HUES64 (cell line): ENCODE measurements at regions not wholly inside any gene's neighbourhood (a gene's known extent, or its start where the extent isn't known, plus 50 kb on each side); places are given as distances from the start of the nearest gene placed in this dataset.
"Not testable (repeated sequence)": the region's sequence is repeated elsewhere in the genome, so short reads cannot be mapped to it uniquely, and the experiment has no call there.

Source experiments
- H3K27ac ChIP-seq: 2 replicates; pipeline ENCODE4 v1.7.0; 2013; ENCODE audit warnings: low read depth, low read length, inconsistent platforms
- H3K27me3 ChIP-seq: 2 replicates; pipeline ENCODE4 v1.6.1; 2013; ENCODE audit warnings: mild to moderate bottlenecking, low read length; ENCODE audit not compliant: insufficient read depth
- H3K36me3 ChIP-seq: 2 replicates; pipeline ENCODE4 v1.6.1; 2013; ENCODE audit warnings: mild to moderate bottlenecking, low read length; ENCODE audit not compliant: insufficient read depth
- H3K4me1 ChIP-seq: 2 replicates; pipeline ENCODE4 v1.6.1; 2013; ENCODE audit warnings: mild to moderate bottlenecking, low read length, moderate library complexity; ENCODE audit not compliant: insufficient read depth
- H3K4me3 ChIP-seq: 2 replicates; pipeline ENCODE4 v1.5.1; 2013; ENCODE audit warnings: mild to moderate bottlenecking, low read length, moderate library complexity
- H3K9ac ChIP-seq: 2 replicates; pipeline ENCODE4 v1.6.1; 2013; ENCODE audit warnings: mild to moderate bottlenecking, low read depth, low read length
- H3K9me3 ChIP-seq: 2 replicates; pipeline ENCODE4 v1.6.1; 2013; ENCODE audit warnings: low read depth, low read length; ENCODE audit not compliant: insufficient read depth
- WGBS: fragments of 150-250, 120-280 bp; methylation state at CpG from one replicate; pipeline ENCODE4 v1.1.7; 2013; ENCODE audit warnings: missing lambda C conversion rate; 5-methylcytosine and 5-hydroxymethylcytosine counted together

- no peaks in the 10 kb centered on the region for H3K9me3 ChIP-seq
- no peak overlapping the region for H3K4me3 ChIP-seq
- no peak overlapping the region for H3K9ac ChIP-seq
- no peaks in the 10 kb centered on the region for H3K27me3 ChIP-seq
- H3K27ac ChIP-seq: no peak overlapping the region
- H3K4me1 ChIP-seq: no peaks in the 10 kb centered on the region
- H3K36me3 ChIP-seq: no peaks in the 10 kb centered on the region
These were observed 102.3 kb downstream of the ZFY start for GRCh38 chrY:3037471-3037870.

GRCh38 chrY:3040415-3040814 is 105.2 kb downstream of the ZFY start:
- H3K27ac ChIP-seq: no peak overlapping the region
- H3K9me3 ChIP-seq: no peaks in the 10 kb centered on the region
- H3K36me3 ChIP-seq: no peaks in the 10 kb centered on the region
- H3K9ac ChIP-seq: no peak overlapping the region
- no peak overlapping the region for H3K4me3 ChIP-seq
- 89% methylated on average over 3 of the region's 3 CpGs for WGBS
- H3K27me3 ChIP-seq: no peaks in the 10 kb centered on the region
- no peaks in the 10 kb centered on the region for H3K4me1 ChIP-seq

GRCh38 chrY:3041985-3042384 is 106.8 kb downstream of the ZFY start:
- Histone ChIP-seq H3K9ac (no peak overlapping the region), H3K27ac (no peak overlapping the region)

GRCh38 chrY:3042901-3043300 is 107.7 kb downstream of the ZFY start:
- Histone ChIP-seq H3K9me3 (no peaks in the 10 kb centered on the region), H3K36me3 (no peaks in the 10 kb centered on the region), H3K27me3 (no peaks in the 10 kb centered on the region), H3K4me1 (no peaks in the 10 kb centered on the region), H3K4me3 (no peak overlapping the region), H3K27ac (no peak overlapping the region), H3K9ac (no peak overlapping the region)
- 94% methylated on average over 5 of the region's 5 CpGs for WGBS

More at GRCh38 chrY:3041985-3042384, 106.8 kb downstream of the ZFY start:
- no peaks in the 10 kb centered on the region for H3K36me3 ChIP-seq
- no peaks in the 10 kb centered on the region for H3K27me3 ChIP-seq
- H3K4me1 ChIP-seq: no peaks in the 10 kb centered on the region
- no peaks in the 10 kb centered on the region for H3K9me3 ChIP-seq
- no peak overlapping the region for H3K4me3 ChIP-seq

- Histone ChIP-seq H3K27ac (no peak overlapping the region), H3K27me3 (no peaks in the 10 kb centered on the region), H3K9ac (no peak overlapping the region), H3K9me3 (no peaks in the 10 kb centered on the region), H3K4me3 (no peak overlapping the region), H3K4me1 (no peaks in the 10 kb centered on the region), H3K36me3 (no peaks in the 10 kb centered on the region)
- 96% methylated on average over 2 of the region's 2 CpGs for WGBS
These were observed 109.9 kb downstream of the ZFY start for GRCh38 chrY:3045048-3045447.

GRCh38 chrY:3055496-3055895 is 120.3 kb downstream of the ZFY start:
- not testable (repeated sequence) for H3K27ac ChIP-seq, H3K9ac ChIP-seq, H3K9me3 ChIP-seq, H3K27me3 ChIP-seq, H3K36me3 ChIP-seq, H3K4me1 ChIP-seq, H3K4me3 ChIP-seq
- no CpG with 5 or more reads among the region's 1 CpG for WGBS

- H3K27me3 ChIP-seq, H3K4me3 ChIP-seq, H3K9me3 ChIP-seq, H3K27ac ChIP-seq, H3K4me1 ChIP-seq, H3K9ac ChIP-seq, H3K36me3 ChIP-seq: not testable (repeated sequence)
These were observed 123.2 kb downstream of the ZFY start for GRCh38 chrY:3058342-3058741.

- not testable (repeated sequence) for H3K36me3 ChIP-seq, H3K9me3 ChIP-seq, H3K27me3 ChIP-seq, H3K27ac ChIP-seq, H3K4me1 ChIP-seq, H3K4me3 ChIP-seq, H3K9ac ChIP-seq
- WGBS: 85% methylated on average over 1 of the region's 1 CpG
These were observed 125.5 kb downstream of the ZFY start for GRCh38 chrY:3060671-3061070.

- H3K27me3 ChIP-seq, H3K4me1 ChIP-seq, H3K36me3 ChIP-seq, H3K4me3 ChIP-seq, H3K9me3 ChIP-seq, H3K9ac ChIP-seq: not testable (repeated sequence)
- H3K27ac ChIP-seq: peak overlapping the region; percentile 74; the same call in 1 of the 2 replicates
- WGBS: 6% methylated on average over 1 of the region's 2 CpGs
These were observed 153.0 kb downstream of the ZFY start for GRCh38 chrY:3088149-3088548.

GRCh38 chrY:3108674-3109073 is 173.5 kb downstream of the ZFY start:
- not testable (repeated sequence) for H3K9ac ChIP-seq, H3K27me3 ChIP-seq, H3K9me3 ChIP-seq, H3K4me1 ChIP-seq, H3K27ac ChIP-seq, H3K36me3 ChIP-seq, H3K4me3 ChIP-seq
- no CpG with 5 or more reads among the region's 4 CpGs for WGBS

- H3K27ac ChIP-seq, H3K4me1 ChIP-seq, H3K9ac ChIP-seq, H3K9me3 ChIP-seq, H3K4me3 ChIP-seq, H3K36me3 ChIP-seq, H3K27me3 ChIP-seq: not testable (repeated sequence)
- WGBS: no CpG with 5 or more reads among the region's 1 CpG
These were observed 185.1 kb downstream of the ZFY start for GRCh38 chrY:3120234-3120633.

- H3K36me3 ChIP-seq, H3K4me3 ChIP-seq, H3K9me3 ChIP-seq, H3K9ac ChIP-seq, H3K27ac ChIP-seq, H3K4me1 ChIP-seq, H3K27me3 ChIP-seq: not testable (repeated sequence)
These were observed 185.5 kb downstream of the ZFY start for GRCh38 chrY:3120716-3121115.
